ENCODE measurements at regions not wholly inside any gene's neighbourhood (a gene's known extent, or its start where the extent isn't known, plus 50 kb on each side); places are given as distances from the start of the nearest gene placed in this dataset.
A peak's percentile ranks its signal among the peaks of the same experiment; 100 is the strongest.

- DNase-seq = no peak
These were observed 73.7 kb upstream of the NPAS1 start for GRCh38 chr19:46945694-46946489.

GRCh38 chr19:46946611-46947238, 72.9 kb upstream of the NPAS1 start:
- no peak for DNase-seq

- no peak for DNase-seq
These were observed 71.8 kb upstream of the NPAS1 start for GRCh38 chr19:46947866-46948265.

- DNase-seq = no peak
These were observed 69.0 kb upstream of the NPAS1 start for GRCh38 chr19:46950526-46951170.

GRCh38 chr19:46951171-46951986, 68.3 kb upstream of the NPAS1 start:
- DNase-seq = no peak

GRCh38 chr19:46952874-46953273, 66.8 kb upstream of the NPAS1 start:
- no peak for DNase-seq

- DNase-seq = peak; percentile 17
These were observed 65.6 kb upstream of the NPAS1 start for GRCh38 chr19:46953955-46954501.

GRCh38 chr19:46954502-46954992, 65.1 kb upstream of the NPAS1 start:
- DNase-seq = no peak

GRCh38 chr19:46954993-46955812, 64.4 kb upstream of the NPAS1 start:
- no peak for DNase-seq

GRCh38 chr19:46955813-46956371, 63.7 kb upstream of the NPAS1 start:
- no peak for DNase-seq

- DNase-seq = no peak
These were observed 61.1 kb upstream of the NPAS1 start for GRCh38 chr19:46958532-46958931.

- peak; percentile 9 for DNase-seq
These were observed 59.6 kb upstream of the NPAS1 start for GRCh38 chr19:46959894-46960556.

- no peak for DNase-seq
These were observed 57.5 kb upstream of the NPAS1 start for GRCh38 chr19:46962030-46962570.

- DNase-seq = no peak
These were observed 56.4 kb upstream of the NPAS1 start for GRCh38 chr19:46963093-46963734.

- no peak for DNase-seq
These were observed 52.0 kb upstream of the NPAS1 start for GRCh38 chr19:46967578-46968032.
